ENCODE measurements at regions not wholly inside any gene's neighbourhood (a gene's known extent, or its start where the extent isn't known, plus 50 kb on each side); places are given as distances from the start of the nearest gene placed in this dataset.
A peak's percentile ranks its signal among the peaks of the same experiment; 100 is the strongest.

GRCh38 chr6:125658136-125658535 is 91.3 kb upstream of the HEY2 start:
- no peak for DNase-seq (ENCODE audit: low spot score)

DNA sequence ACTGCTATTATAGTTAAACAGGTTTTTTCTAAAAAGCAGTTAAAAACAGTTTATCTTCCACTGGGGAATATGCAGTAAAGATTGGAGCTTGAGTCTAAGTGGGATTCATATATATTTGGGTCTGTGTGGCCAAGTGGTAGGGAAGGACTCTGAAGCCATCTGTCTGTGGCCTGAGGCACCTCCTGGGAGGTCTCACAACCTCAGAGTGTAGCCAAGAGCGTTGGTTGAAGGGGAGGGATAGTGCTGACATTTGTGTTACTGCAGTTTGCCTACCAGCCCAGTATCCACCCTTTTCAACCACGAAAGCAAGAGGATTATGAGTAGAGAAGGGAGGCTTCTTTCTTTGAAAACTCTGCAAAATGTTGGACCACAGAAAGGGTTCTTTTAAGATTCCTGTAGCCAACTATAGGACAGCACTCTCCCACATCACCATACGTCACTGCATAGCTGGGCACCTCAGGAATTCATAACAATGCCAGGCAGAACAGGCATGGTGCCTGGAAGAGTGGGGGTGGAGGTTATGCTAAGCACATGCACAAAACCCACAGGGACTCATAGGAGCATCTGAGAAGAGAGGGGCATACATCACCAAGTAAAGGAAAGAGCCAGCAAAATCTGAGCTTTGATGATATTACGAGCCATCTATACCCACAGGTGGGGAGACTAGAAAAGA is 90.5 kb upstream of the HEY2 start:
- DNase-seq (ENCODE audit: low spot score) = no peak

DNA sequence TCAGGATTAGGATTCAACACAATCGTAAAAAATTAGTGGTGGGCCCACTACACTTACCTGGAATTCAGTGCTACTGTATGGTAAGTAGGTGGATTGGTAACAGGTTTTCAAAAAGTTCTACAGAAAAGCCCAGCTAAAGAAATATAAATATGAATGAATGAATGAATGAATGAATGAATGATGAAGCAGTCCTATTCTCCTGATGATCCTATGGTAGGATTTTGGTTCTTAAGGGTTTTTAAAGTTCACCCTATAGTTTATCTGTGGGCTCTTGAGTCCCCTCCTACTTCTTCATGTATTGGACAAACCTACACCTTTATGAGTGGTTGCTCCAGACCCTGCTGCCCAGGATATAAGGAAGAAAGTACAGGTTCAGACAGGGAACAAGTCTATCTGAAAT is 89.5 kb upstream of the HEY2 start:
- no peak for DNase-seq (ENCODE audit: low spot score)

- DNase-seq (ENCODE audit: low spot score) = no peak
Measured at GRCh38 chr6:125662296-125662695, 87.1 kb upstream of the HEY2 start.

GRCh38 chr6:125665295-125665814 is 84.1 kb upstream of the HEY2 start:
- DNase-seq (ENCODE audit: low spot score) = no peak

- no peak for DNase-seq (ENCODE audit: low spot score)
Measured at GRCh38 chr6:125667326-125667725, 82.1 kb upstream of the HEY2 start.

DNA sequence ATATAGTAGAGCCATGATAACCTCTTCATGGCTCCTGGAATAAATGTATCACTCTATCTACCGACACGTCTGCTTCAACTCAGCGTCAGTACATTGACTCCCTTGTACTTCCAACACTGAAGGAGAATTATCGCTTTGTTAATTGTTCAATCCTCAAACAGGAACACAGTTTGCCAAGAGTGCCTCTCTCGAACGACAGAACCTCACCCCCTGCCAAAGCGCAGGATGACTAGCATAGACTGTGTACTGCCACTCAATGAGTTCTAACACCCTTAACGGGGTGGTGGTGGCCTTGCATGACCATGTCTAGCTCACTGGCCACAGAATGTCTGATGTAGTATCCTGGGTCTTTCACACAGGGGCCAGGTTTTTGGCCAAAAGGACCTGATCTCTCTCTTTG is 81.4 kb upstream of the HEY2 start:
- DNase-seq (ENCODE audit: low spot score) = no peak

- no peak for DNase-seq (ENCODE audit: low spot score)
Measured at GRCh38 chr6:125670568-125670967, 78.9 kb upstream of the HEY2 start.

DNA sequence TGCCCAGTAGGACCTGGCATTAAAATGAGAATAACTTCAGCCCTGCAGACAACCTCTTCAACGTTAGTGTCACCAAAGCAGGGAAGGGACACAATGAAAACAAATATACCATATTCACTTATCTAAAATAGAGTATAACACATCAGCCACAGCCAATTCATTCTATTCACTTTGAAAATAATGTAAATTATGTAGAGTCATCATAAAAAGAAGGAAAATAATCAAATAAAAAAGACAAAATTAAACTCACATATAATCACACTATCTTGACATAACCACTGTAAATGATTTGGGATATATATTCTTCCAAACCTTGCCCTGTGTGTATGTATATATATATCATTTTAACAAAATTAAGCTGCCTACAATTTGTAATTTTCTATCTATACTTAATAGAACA is 78.1 kb upstream of the HEY2 start:
- no peak for DNase-seq (ENCODE audit: low spot score)

DNA sequence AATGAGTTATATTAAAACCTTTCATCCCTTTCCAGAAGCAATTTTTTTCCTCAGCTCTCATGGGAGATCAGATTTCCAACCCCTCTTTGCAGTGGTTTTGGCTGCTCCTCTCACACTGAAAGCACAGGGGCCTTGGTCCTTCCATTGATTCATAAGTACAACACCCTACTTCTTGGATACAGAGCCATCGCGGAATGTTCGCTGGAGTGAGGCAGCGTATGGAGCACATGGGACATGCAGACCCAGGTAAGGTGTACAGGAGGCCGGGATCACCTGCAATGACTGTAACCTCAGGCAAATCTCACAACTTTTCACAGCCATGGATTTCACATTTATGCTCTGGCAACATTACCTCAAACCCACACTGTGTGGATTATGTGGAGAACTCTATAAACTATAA is 75.2 kb upstream of the HEY2 start:
- no peak for DNase-seq (ENCODE audit: low spot score)

- DNase-seq (ENCODE audit: low spot score) = no peak
Measured at GRCh38 chr6:125678601-125679000, 70.8 kb upstream of the HEY2 start.

DNA sequence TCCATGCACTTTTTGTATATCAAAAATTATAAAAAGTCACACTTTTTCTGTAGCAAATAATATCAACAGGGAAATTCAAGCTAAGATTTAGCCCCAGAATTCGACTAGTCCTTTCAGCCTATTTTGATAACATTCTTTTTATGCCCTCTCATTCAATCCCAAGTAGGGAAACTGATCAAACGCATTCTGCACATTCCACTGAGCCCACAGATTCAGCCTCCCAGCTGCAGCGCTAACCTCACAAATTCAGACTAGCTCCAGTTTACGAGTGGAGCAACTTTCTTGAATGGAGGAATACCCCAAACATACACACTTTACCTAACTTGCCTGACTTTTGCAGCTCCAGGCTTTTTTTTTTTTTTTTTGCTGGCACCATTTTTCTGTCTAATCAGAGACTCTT is 70.3 kb upstream of the HEY2 start:
- no peak for DNase-seq (ENCODE audit: low spot score)

- DNase-seq (ENCODE audit: low spot score) = no peak
Measured at GRCh38 chr6:125679651-125680050, 69.8 kb upstream of the HEY2 start.

DNA sequence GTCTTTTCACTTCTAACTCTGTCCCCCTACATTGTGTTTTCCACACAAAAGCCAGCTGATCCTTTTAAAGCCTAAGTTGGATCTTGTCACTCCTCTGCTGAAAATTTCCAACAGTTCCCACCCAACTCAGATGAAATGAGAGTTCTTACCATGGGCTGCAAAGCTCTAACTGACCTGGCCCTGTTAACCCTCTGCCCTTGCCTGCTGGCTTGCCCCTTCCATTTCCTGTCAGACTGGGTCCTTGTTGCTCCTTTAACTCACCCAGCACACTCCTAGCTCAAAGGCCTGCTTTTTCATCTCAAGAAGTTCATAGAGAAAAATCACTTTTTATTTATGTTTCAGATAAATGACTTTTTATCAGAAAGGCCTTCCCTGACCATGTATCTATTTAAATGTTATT is 66.5 kb upstream of the HEY2 start:
- no peak for DNase-seq (ENCODE audit: low spot score)

GRCh38 chr6:125688138-125688537 is 61.3 kb upstream of the HEY2 start:
- no peak for DNase-seq (ENCODE audit: low spot score)

GRCh38 chr6:125693480-125693879 is 56.0 kb upstream of the HEY2 start:
- DNase-seq (ENCODE audit: low spot score) = no peak

DNA sequence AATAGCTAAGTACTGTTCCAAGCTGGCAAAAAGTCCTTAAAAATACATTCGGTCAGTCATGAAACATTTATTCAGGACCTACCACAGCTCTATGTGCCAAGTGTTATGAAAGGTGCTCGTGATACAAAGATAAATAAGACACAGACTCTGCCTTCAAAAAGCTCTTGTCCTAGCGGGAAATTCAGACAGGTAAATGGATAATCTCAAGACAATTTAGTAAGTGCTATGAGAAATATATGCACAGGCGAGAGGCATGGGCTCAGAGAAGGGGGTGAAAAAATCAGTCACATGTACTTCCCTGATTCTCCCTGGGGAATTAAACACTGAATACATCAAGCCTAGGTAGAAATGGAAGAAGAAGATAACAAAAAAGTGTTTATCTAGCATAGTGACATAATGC is 49.8 kb upstream of the HEY2 start:
- DNase-seq (ENCODE audit: low spot score) = peak; percentile 5
